Right atrium auricular region (tissue), 2 donors: ENCODE measurements at regions not wholly inside any gene's neighbourhood (a gene's known extent, or its start where the extent isn't known, plus 50 kb on each side); places are given as distances from the start of the nearest gene placed in this dataset.

ENCODE experiments used
- DNase-seq: peaks from one replicate; pipeline ENCODE4 v3.0.0-alpha.2; 2019; ENCODE audit warnings: low spot score
- H3K27ac ChIP-seq, 2 donors: fragments of 200-600 bp; sonication (generic); 1 replicate in 1 of 2; 2 replicates in 1 of 2; pipeline ENCODE4 v1.5.1; 2016 to 2019
- H3K27me3 ChIP-seq, 2 donors: fragments of 200-600 bp; sonication (generic); one replicate each; pipeline versions ENCODE4 v1.5.1 to v1.6.0; 2017 to 2019
- H3K36me3 ChIP-seq: fragments of 200-600 bp; sonication (generic); one replicate; pipeline ENCODE4 v1.5.1; 2016
- H3K4me1 ChIP-seq, 2 donors: fragments of 200-600 bp; sonication (generic); one replicate each; pipeline versions ENCODE4 v1.5.1 to v1.6.0; 2017 to 2019
- H3K4me3 ChIP-seq, 2 donors: fragments of 200-600 bp; sonication (generic); 1 replicate in 1 of 2; 2 replicates in 1 of 2; pipeline ENCODE4 v1.5.1; 2017 to 2019; ENCODE audit warnings: mild to moderate bottlenecking in 1 of 2, moderate library complexity in 1 of 2
- H3K9me3 ChIP-seq, 2 donors: fragments of 200-600 bp; sonication (generic); one replicate each; pipeline ENCODE4 v1.5.1; 2019
- TF ChIP-seq, protein P1 (sequence below), 2 donors: fragments of 200-600 bp; sonication (generic); IDR thresholded peaks; one replicate each; pipeline ENCODE4 v1.5.1; 2019; ENCODE audit warnings: antibody characterized with exemption in 2 of 2

DNA sequence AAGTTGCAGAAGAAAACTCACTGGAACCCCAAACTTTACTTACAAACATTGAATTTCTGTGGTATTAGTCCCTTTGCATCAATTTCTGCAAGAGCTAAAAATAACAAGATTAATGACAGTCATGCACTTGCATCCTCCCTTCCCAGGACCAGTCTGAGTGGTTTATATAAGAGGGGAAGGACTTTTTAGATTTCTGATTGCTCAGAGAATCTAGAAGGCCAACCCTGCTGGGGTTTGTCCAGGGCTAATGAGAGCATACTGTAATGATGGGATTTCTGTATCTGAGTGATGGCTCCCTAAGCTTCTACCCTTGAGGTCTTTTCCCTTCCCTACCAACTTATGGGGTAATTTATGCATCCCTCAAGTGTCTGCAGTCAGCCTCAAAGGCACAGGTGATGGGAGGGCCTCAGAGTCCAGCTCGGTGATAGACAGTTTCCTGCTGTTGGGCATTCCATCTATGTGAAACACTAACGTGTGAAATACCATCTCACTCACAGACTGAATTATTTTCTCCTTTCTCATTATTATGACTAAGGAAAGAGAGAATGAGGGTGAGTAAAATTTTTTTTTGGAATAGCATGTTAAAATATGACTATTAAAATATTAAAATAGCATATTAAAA is 556.3 kb downstream of the RIT2 start:
- Histone ChIP-seq H3K9me3 (no peaks in the 10 kb centered on the region), H3K4me3 (no peak overlapping the region), H3K36me3 (no peaks in the 10 kb centered on the region), H3K4me1 (no peaks in the 10 kb centered on the region), H3K27me3 (no peaks in the 10 kb centered on the region), H3K27ac (no peak overlapping the region)
- TF ChIP-seq, protein P1, sequence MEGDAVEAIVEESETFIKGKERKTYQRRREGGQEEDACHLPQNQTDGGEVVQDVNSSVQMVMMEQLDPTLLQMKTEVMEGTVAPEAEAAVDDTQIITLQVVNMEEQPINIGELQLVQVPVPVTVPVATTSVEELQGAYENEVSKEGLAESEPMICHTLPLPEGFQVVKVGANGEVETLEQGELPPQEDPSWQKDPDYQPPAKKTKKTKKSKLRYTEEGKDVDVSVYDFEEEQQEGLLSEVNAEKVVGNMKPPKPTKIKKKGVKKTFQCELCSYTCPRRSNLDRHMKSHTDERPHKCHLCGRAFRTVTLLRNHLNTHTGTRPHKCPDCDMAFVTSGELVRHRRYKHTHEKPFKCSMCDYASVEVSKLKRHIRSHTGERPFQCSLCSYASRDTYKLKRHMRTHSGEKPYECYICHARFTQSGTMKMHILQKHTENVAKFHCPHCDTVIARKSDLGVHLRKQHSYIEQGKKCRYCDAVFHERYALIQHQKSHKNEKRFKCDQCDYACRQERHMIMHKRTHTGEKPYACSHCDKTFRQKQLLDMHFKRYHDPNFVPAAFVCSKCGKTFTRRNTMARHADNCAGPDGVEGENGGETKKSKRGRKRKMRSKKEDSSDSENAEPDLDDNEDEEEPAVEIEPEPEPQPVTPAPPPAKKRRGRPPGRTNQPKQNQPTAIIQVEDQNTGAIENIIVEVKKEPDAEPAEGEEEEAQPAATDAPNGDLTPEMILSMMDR (IDR thresholded peaks at IDR 0.05), result no peak
- no peak for DNase-seq

- DNase-seq, result no peak
- no peaks in the 10 kb centered on the region for H3K4me1 ChIP-seq
- H3K27me3 ChIP-seq, result no peaks in the 10 kb centered on the region
- H3K36me3 ChIP-seq, result no peaks in the 10 kb centered on the region
- no peaks in the 10 kb centered on the region for H3K9me3 ChIP-seq
- TF ChIP-seq, protein P1 (IDR thresholded peaks at IDR 0.05), result no peak
- no peak overlapping the region for H3K4me3 ChIP-seq
- H3K27ac ChIP-seq, result no peak overlapping the region
These were observed 554.0 kb downstream of the RIT2 start for GRCh38 chr18:42561521-42561920.

DNA sequence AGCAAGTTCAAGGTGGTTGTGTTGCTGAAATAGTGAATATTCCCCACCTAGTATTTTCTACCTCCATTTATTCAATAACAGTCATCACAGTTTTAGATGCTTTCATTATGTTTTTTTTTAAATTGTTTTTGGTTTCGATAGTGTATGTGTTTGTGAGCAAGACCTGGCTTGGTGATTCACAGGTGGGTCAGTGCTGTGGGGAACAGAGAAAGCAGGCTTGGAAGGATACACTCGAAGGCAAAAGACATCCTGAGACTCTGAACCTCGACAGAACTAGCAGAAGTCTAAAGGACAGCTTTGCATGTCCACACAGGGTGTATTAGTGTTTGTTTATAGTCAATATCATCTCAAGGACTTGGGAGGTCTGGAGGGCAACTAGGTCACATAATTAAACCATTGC is 551.5 kb downstream of the RIT2 start:
- Histone ChIP-seq H3K4me3 (no peak overlapping the region), H3K9me3 (no peaks in the 10 kb centered on the region), H3K4me1 (no peaks in the 10 kb centered on the region), H3K27me3 (peaks cover 0 to 3% of the 10 kb centered on the region in 2 donors), H3K27ac (no peak overlapping the region), H3K36me3 (no peaks in the 10 kb centered on the region)
- TF ChIP-seq, protein P1 (IDR thresholded peaks at IDR 0.05), result no peak
- no peak for DNase-seq

GRCh38 chr18:42564761-42565160 is 550.7 kb downstream of the RIT2 start:
- H3K36me3 ChIP-seq, result no peaks in the 10 kb centered on the region
- no peak overlapping the region for H3K4me3 ChIP-seq
- peaks cover 0 to 3% of the 10 kb centered on the region in 2 donors for H3K27me3 ChIP-seq
- DNase-seq, result no peak
- H3K4me1 ChIP-seq, result no peaks in the 10 kb centered on the region
- no peaks in the 10 kb centered on the region for H3K9me3 ChIP-seq
- TF ChIP-seq, protein P1 (IDR thresholded peaks at IDR 0.05), result no peak
- no peak overlapping the region for H3K27ac ChIP-seq

- DNase-seq, result no peak
- Histone ChIP-seq H3K4me1 (no peaks in the 10 kb centered on the region), H3K36me3 (no peaks in the 10 kb centered on the region), H3K4me3 (no peak overlapping the region), H3K27me3 (peaks cover 0 to 3% of the 10 kb centered on the region in 2 donors), H3K9me3 (no peaks in the 10 kb centered on the region), H3K27ac (no peak overlapping the region)
- TF ChIP-seq, protein P1 (IDR thresholded peaks at IDR 0.05), result no peak
These were observed 546.7 kb downstream of the RIT2 start for GRCh38 chr18:42568773-42569172.

- H3K27me3 ChIP-seq, result no peaks in the 10 kb centered on the region
- H3K36me3 ChIP-seq, result no peaks in the 10 kb centered on the region
- no peak for DNase-seq
- no peaks in the 10 kb centered on the region for H3K9me3 ChIP-seq
- TF ChIP-seq, protein P1 (IDR thresholded peaks at IDR 0.05), result no peak
- no peak overlapping the region for H3K27ac ChIP-seq
- no peaks in the 10 kb centered on the region for H3K4me1 ChIP-seq
- no peak overlapping the region for H3K4me3 ChIP-seq
These were observed 540.6 kb downstream of the RIT2 start for GRCh38 chr18:42574871-42575270.
